CD14-positive monocyte (primary cell): ENCODE measurements at regions not wholly inside any gene's neighbourhood (a gene's known extent, or its start where the extent isn't known, plus 50 kb on each side); places are given as distances from the start of the nearest gene placed in this dataset.

Experiments
- DNase-seq, 3 donors: peaks; one replicate each; pipeline ENCODE4 v3.0.0-alpha.2; 2011 to 2022
- H2AFZ ChIP-seq: 2 replicates; pipeline ENCODE4 v1.6.0; 2012; ENCODE audit warnings: mild to moderate bottlenecking, low read depth, low read length, inconsistent platforms; ENCODE audit not compliant: insufficient read depth, poor library complexity, severe bottlenecking
- H3K27ac ChIP-seq, 2 donors: 1 replicate in 1 of 2; 2 replicates in 1 of 2; pipeline ENCODE4 v1.5.1; 2012 to 2013; ENCODE audit warnings: low read length in 2 of 2, control low read depth in 1 of 2, inconsistent platforms in 1 of 2, low read depth in 1 of 2, mild to moderate bottlenecking in 1 of 2
- H3K27me3 ChIP-seq, 2 donors: one replicate each; pipeline versions ENCODE4 v1.6.0 to v1.6.1; 2011 to 2013; ENCODE audit warnings: low read length in 2 of 2; ENCODE audit not compliant: control insufficient read depth in 2 of 2, insufficient read depth in 2 of 2
- H3K36me3 ChIP-seq, 2 donors: replicated peaks in 1 of 2; 1 replicate in 1 of 2; 2 replicates in 1 of 2; pipeline versions ENCODE4 v1.5.1 to v1.6.1; 2012 to 2013; ENCODE audit warnings: low read length in 2 of 2, control low read depth in 1 of 2, inconsistent platforms in 1 of 2, mild to moderate bottlenecking in 1 of 2; ENCODE audit not compliant: insufficient read depth in 2 of 2, control insufficient read depth in 1 of 2
- H3K4me1 ChIP-seq, 2 donors: 1 replicate in 1 of 2; 2 replicates in 1 of 2; pipeline versions ENCODE4 v1.5.1 to v1.6.1; 2012 to 2013; ENCODE audit warnings: low read length in 2 of 2, control low read depth in 1 of 2, inconsistent platforms in 1 of 2, mild to moderate bottlenecking in 1 of 2, moderate library complexity in 1 of 2; ENCODE audit not compliant: insufficient read depth in 2 of 2, control insufficient read depth in 1 of 2
- H3K4me2 ChIP-seq: replicated peaks from 2 replicates; pipeline ENCODE3; 2012; ENCODE audit warnings: low read length, moderate library complexity, mild to moderate bottlenecking; ENCODE audit not compliant: poor library complexity, severe bottlenecking; ENCODE audit errors: extremely low read depth
- H3K4me3 ChIP-seq, 3 experiments: fragments of 200-600 bp in 1 of 3; sonication (generic) in 1 of 3; replicated peaks in 1 of 3; 1 replicate in 2 of 3; 2 replicates in 1 of 3; pipeline ENCODE4 v1.5.1; 2011 to 2013; ENCODE audit warnings: low read length in 3 of 3, mild to moderate bottlenecking in 3 of 3, control low read depth in 2 of 3, low read depth in 2 of 3, inconsistent platforms in 1 of 3, moderate library complexity in 1 of 3
- H3K79me2 ChIP-seq: 2 replicates; pipeline ENCODE4 v1.6.0; 2012; ENCODE audit warnings: mild to moderate bottlenecking, control low read depth, inconsistent platforms, low read length, moderate library complexity; ENCODE audit not compliant: insufficient read depth
- H3K9ac ChIP-seq: 2 replicates; pipeline ENCODE4 v1.6.0; 2017; ENCODE audit warnings: low read length, mild to moderate bottlenecking; ENCODE audit not compliant: insufficient read depth, poor library complexity, severe bottlenecking
- H3K9me3 ChIP-seq, 2 donors: replicated peaks in 1 of 2; 1 replicate in 1 of 2; 2 replicates in 1 of 2; pipeline versions ENCODE4 v1.5.1 to v1.6.1; 2012 to 2013; ENCODE audit warnings: low read length in 2 of 2, control low read depth in 1 of 2; ENCODE audit not compliant: control insufficient read depth in 1 of 2, insufficient read depth in 1 of 2
- H4K20me1 ChIP-seq: 2 replicates; pipeline ENCODE4 v1.6.0; 2012; ENCODE audit warnings: mild to moderate bottlenecking, low read length, control low read depth, moderate library complexity; ENCODE audit not compliant: insufficient read depth
- H3K27ac Mint-ChIP-seq, 7 donors: one replicate each; pipeline ENCODE4 v1.8.0; 2020; ENCODE audit warnings: mild to moderate bottlenecking in 7 of 7, mixed read lengths in 7 of 7, moderate library complexity in 6 of 7, inconsistent platforms in 2 of 7
- H3K27me3 Mint-ChIP-seq, 3 donors: one replicate each; pipeline ENCODE4 v1.8.0; 2021 to 2022; ENCODE audit warnings: low read depth in 3 of 3, mild to moderate bottlenecking in 3 of 3, mixed read lengths in 3 of 3, moderate library complexity in 3 of 3, inconsistent platforms in 1 of 3
- H3K36me3 Mint-ChIP-seq, 2 donors: one replicate each; pipeline ENCODE4 v1.8.0; 2020; ENCODE audit warnings: mixed read lengths in 2 of 2, inconsistent platforms in 1 of 2, mild to moderate bottlenecking in 1 of 2
- H3K4me1 Mint-ChIP-seq: one replicate; pipeline ENCODE4 v1.8.0; 2020; ENCODE audit warnings: mild to moderate bottlenecking, mixed read lengths
- H3K4me3 Mint-ChIP-seq, 2 donors: one replicate each; pipeline ENCODE4 v1.8.0; 2020; ENCODE audit warnings: mild to moderate bottlenecking in 2 of 2, mixed read lengths in 2 of 2, moderate library complexity in 1 of 2
- H3K9me3 Mint-ChIP-seq, 7 donors: one replicate each; pipeline ENCODE4 v1.8.0; 2020 to 2022; ENCODE audit warnings: mixed read lengths in 7 of 7, mild to moderate bottlenecking in 6 of 7, moderate library complexity in 6 of 7, inconsistent platforms in 2 of 7
- CTCF ChIP-seq: fragments of 200-600 bp; IDR thresholded peaks from one replicate; pipeline ENCODE4 v1.8.0; 2022; ENCODE audit warnings: antibody characterized with exemption, mild to moderate bottlenecking
- WGBS: methylation state at CpG from one replicate; pipeline ENCODE4 v1.1.5; 2013; ENCODE audit warnings: missing lambda C conversion rate; ENCODE audit not compliant: insufficient coverage; 5-methylcytosine and 5-hydroxymethylcytosine counted together
- intact Hi-C, 2 donors: fragments of 100-400 bp; cut with micrococcal nuclease; formaldehyde crosslinking; loops; one replicate each; pipeline versions ENCODE4 v1.15.0 to v1.15.1; 2023

- H3K9me3 ChIP-seq = peaks cover 5 to 10% of the 10 kb centered on the region in 2 donors
- no peaks in the 10 kb centered on the region for H3K27me3 ChIP-seq
- no peak for DNase-seq
- TF ChIP-seq CTCF = no peak
- no peak overlapping the region for H3K4me2 ChIP-seq
- H3K9me3 Mint-ChIP-seq = peaks cover 0 to 14% (median 6%) of the 10 kb centered on the region in 7 donors
- no peaks in the 10 kb centered on the region for H3K36me3 Mint-ChIP-seq
- H3K79me2 ChIP-seq = no peaks in the 10 kb centered on the region
- H3K27me3 Mint-ChIP-seq = no peaks in the 10 kb centered on the region
- H3K27ac Mint-ChIP-seq = peak overlapping the region in 1 of 7 donors; percentile 1
- H3K27ac ChIP-seq = no peak overlapping the region
- H3K9ac ChIP-seq = no peak overlapping the region
- H4K20me1 ChIP-seq = no peaks in the 10 kb centered on the region
- H3K4me3 Mint-ChIP-seq = no peak overlapping the region
- no peak overlapping the region for H2AFZ ChIP-seq
- no peak overlapping the region for H3K4me3 ChIP-seq
- WGBS = 79% methylated on average over 2 of the region's 2 CpGs
- no peaks in the 10 kb centered on the region for H3K4me1 ChIP-seq
- H3K36me3 ChIP-seq = no peaks in the 10 kb centered on the region
- H3K4me1 Mint-ChIP-seq = no peaks in the 10 kb centered on the region
- intact Hi-C loops = no loop called here
These were observed 228.9 kb downstream of the ADCYAP1 start for GRCh38 chr18:1133541-1133940.

DNA sequence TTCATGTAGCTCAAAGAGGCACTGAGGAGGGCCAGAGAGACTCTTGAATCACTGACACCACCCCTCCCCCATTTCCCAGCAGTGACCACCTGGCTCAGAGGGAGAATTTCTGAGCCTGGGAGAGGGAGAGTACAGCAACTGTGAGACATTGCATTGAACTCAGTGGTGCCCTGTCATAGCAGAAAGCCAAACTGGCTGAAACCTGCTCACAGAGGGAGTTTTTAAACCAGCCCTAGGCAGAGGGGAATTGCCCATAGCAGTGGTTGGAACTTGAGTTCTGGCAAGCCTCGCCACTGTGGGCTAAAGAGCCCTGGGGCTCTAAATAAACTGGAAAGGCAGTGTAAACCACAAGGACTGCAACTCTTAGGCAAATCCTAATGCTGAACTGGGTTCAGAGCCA lies 243.1 kb downstream of the ADCYAP1 start:
- Histone ChIP-seq H3K9ac (no peak overlapping the region), H3K4me1 (no peaks in the 10 kb centered on the region), H3K36me3 (no peaks in the 10 kb centered on the region), H4K20me1 (no peaks in the 10 kb centered on the region), H2AFZ (no peak overlapping the region), H3K4me2 (no peak overlapping the region), H3K4me3 (no peak overlapping the region), H3K9me3 (peaks cover 18 to 29% of the 10 kb centered on the region in 2 donors), H3K79me2 (no peaks in the 10 kb centered on the region), H3K27ac (no peak overlapping the region), H3K27me3 (no peaks in the 10 kb centered on the region)
- no peak overlapping the region for H3K4me3 Mint-ChIP-seq
- H3K27me3 Mint-ChIP-seq = peaks cover 0 to 4% (median 0%) of the 10 kb centered on the region in 3 donors
- H3K36me3 Mint-ChIP-seq = no peaks in the 10 kb centered on the region
- peaks cover 10 to 25% (median 14%) of the 10 kb centered on the region in 7 donors for H3K9me3 Mint-ChIP-seq
- 78% methylated on average over 1 of the region's 1 CpG for WGBS
- intact Hi-C loops = no loop called here
- H3K4me1 Mint-ChIP-seq = no peaks in the 10 kb centered on the region
- DNase-seq = no peak
- no peak for TF ChIP-seq CTCF
- H3K27ac Mint-ChIP-seq = no peak overlapping the region
